PFSK-1 (cell line): ENCODE measurements at regions not wholly inside any gene's neighbourhood (a gene's known extent, or its start where the extent isn't known, plus 50 kb on each side); places are given as distances from the start of the nearest gene placed in this dataset.

Experiments used
- POLR2AphosphoS5 ChIP-seq: IDR thresholded peaks from 2 replicates; pipeline ENCODE4 v1.6.1; 2012; ENCODE audit warnings: low read depth, mild to moderate bottlenecking, control low read depth, low read length, moderate library complexity
- SIN3A ChIP-seq: IDR thresholded peaks from 2 replicates; pipeline ENCODE4 v1.6.1; 2012; ENCODE audit warnings: mild to moderate bottlenecking, low read length, moderate library complexity, borderline replicate concordance; ENCODE audit not compliant: insufficient read depth

DNA sequence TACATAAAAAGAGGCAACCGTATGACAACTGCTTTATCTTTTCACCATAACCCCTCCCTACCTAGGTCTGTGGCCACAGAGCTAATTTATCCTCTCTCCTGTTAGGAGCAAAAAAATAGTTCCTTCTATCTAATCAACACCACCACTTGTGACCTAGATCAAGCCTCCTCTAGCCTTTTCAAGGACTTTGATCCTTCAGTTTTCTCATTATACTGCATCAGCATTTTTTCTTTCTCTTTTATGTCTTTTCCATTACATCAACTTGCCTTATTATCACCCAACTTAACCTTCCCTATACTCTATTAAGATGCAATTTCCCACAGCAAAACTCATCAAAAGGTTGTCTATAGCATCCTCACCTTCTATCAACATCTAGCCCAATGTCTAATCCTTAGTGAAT lies 211.0 kb downstream of the ANKRD50 start:
- no peak for TF ChIP-seq SIN3A
- TF ChIP-seq POLR2AphosphoS5: no peak
